ENCODE measurements at regions not wholly inside any gene's neighbourhood (a gene's known extent, or its start where the extent isn't known, plus 50 kb on each side); places are given as distances from the start of the nearest gene placed in this dataset.

DNA sequence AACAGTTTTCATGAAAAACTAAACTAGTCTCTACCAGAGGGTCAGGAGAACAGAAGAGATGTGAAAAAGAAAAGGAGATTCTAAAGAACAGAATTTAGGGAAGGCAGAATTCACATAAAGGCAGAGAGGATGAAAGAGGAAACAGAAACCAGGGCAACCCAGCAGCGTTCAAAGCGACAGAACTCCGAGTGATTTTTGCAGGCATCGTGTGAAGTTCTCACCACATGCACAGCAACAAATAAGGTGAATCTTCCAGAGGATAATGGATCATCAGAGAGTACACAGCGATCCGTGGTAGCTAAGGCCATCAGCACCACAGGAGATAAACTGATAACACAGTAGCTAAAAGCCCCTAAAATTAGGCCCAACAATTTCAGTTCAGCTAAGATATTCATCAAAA is 250.8 kb upstream of the THBS1 start:
- no peak for DNase-seq

- DNase-seq, result no peak
These were observed 249.3 kb upstream of the THBS1 start for GRCh38 chr15:39331584-39331983.

DNA sequence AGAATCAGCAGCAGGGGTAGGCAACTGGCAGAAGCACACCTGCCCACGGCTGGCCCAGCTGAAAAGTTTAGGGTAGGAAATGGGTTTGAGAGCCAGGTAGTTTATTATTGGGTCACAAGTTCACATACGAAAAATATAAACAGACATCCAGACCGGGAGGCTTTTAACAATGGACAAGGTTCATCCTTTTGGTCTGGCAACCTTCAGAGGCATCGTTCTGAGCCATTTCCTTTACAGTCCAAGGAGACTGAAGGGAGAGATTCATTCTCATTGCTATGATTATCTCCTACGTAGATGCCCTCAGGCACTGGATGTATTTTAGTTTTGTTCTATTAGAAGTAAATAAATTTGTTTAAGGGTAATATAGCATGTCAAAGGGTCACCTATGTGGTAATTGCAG is 248.0 kb upstream of the THBS1 start:
- DNase-seq, result no peak

GRCh38 chr15:39333393-39333792 is 247.5 kb upstream of the THBS1 start:
- DNase-seq, result no peak

GRCh38 chr15:39333896-39334295 is 247.0 kb upstream of the THBS1 start:
- DNase-seq, result no peak

- DNase-seq, result no peak
These were observed 244.0 kb upstream of the THBS1 start for GRCh38 chr15:39336926-39337325.

- no peak for DNase-seq
These were observed 242.6 kb upstream of the THBS1 start for GRCh38 chr15:39338251-39338650.

DNA sequence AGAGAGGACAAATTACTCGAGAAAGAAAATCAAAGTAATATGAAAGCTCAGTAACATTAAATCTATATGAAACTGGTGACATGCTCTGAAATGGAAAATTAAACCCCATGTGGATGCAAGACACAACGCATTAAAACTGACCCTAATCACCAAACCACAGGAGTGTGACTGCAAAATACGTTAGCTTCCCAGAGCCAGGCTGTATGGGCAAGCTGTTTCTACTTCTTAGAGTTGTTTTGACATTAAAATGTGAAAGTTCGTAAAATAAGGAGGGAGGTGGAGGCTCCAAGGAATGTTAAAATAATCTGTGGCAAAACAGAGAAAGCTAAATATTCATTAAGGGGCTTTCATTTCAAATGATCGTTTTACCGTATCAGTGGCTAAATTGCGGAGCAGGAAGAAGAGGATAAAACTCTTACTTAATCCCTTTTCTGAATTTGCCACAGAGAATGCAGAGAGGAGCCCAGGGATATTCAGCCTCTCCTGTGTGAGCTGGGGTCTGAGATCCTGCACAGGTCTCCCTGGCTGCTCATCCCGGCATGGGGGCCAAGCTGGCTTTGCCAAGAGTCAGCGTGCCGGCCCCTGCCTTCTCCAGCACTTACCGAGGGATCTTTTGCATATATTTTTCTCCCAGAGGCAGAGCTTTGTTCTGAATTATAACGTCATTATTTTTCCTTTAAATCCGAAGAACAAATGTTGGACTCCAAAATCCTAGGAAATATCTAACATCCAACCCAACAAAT is 239.8 kb upstream of the THBS1 start:
- DNase-seq, result no peak

- DNase-seq, result no peak
These were observed 236.2 kb upstream of the THBS1 start for GRCh38 chr15:39344662-39345141.

- no peak for DNase-seq
These were observed 235.7 kb upstream of the THBS1 start for GRCh38 chr15:39345176-39345575.

- DNase-seq, result no peak
These were observed 233.4 kb upstream of the THBS1 start for GRCh38 chr15:39347453-39347852.

- no peak for DNase-seq
These were observed 230.1 kb upstream of the THBS1 start for GRCh38 chr15:39350785-39351184.

- DNase-seq, result no peak
These were observed 226.7 kb upstream of the THBS1 start for GRCh38 chr15:39354189-39354588.

- DNase-seq, result no peak
These were observed 223.2 kb upstream of the THBS1 start for GRCh38 chr15:39357480-39358268.

DNA sequence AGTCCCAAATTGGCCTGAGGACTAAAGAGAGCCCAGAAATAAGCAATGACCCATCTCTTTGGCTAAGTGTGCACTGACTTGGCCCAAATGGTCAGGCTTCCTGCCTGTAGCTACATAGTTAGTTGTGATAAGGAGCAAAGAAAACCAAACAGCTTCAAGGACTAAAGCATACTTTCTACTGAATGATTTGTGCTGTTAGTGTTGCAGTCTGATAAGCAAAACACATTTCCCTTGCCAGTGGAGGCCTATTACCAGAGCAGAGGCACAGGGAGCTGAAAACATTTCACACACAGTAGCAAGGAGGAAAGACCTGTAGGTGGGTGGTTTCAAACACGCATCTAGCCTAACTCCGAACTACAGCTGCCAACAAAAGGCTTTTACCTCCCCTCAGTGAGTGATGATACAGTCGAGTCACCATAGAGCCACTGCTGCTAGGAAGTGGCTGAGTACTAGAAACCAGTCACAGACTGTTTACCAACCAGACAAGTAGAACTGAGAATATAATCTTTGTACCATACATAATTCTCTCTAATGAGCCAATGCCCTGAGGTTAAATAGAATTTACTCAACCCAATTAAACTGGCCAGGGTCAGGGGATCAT is 222.3 kb upstream of the THBS1 start:
- DNase-seq, result no peak

DNA sequence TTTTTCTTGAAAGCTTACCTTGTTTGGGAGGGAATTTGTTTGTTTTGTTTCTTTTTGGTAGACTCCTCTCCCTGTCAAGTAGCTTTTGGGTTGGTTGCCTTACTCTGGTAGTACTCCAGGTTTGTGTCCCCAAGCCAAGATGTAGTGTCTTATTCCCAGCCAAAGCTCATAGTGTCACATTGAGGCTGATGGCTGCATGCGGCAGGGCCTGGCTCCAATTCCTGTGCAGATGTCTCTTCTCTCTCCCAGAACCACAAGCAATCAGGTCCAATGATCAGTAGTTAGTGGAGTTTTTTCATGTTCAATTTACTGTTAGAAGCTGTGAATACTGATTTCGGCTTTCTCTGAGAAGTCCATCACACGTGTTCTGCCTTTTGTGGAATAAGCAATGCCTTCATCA is 221.1 kb upstream of the THBS1 start:
- no peak for DNase-seq

- DNase-seq, result no peak
These were observed 220.4 kb upstream of the THBS1 start for GRCh38 chr15:39360452-39360851.

GRCh38 chr15:39361497-39361896 is 219.4 kb upstream of the THBS1 start:
- DNase-seq, result no peak

DNA sequence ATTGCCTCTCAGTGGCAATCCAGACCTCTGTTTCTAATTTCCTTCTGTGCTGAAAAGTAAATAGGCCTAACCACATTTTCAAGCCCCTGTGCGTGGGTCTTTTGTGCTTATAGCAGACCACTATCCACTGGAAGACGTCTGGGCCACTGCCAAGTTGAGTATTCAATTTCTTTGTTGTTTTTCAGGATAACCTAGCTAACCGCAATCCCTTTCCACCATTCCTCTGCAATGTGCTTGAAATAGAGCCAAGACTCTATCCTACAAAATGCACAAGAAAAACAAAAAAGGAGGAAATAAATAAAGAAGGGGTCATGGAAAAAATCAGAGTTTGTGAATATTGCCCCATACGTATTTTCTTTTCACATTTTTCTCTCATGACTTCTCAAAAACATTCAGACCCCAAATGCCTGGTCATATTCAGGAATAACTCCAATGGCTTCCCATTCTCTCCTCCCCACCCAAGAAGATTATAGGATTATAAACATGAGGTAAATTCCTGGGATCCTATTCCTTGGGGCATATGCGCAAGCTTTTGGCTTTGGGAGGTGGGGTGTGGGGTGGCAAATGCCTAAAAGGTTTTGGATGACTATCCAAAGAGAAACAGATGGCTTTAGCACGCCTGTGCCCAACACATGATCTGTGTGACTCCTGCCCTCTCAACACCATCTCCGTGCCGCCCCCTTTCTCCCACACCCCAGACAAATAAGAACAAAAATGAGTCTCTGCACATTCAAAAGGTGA is 217.9 kb upstream of the THBS1 start:
- DNase-seq, result no peak

GRCh38 chr15:39363761-39364586 is 216.9 kb upstream of the THBS1 start:
- no peak for DNase-seq

DNA sequence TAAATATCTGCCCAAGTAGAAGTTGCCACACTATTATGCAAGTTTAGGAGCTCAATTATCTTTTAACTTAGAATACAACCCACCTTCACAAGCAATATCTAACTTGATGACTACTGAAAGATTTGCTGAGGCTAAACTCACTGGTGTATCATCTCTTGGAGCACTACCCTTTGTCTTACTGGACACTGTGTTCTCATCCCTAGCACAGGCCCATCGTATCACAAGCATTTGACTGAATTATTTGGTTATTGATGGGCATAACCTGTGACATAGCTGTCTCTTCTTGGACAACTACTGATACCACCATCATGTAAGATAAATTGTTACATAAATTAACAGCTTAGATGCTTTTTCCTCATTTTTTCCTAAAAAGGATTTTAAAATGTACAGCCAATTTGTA is 216.2 kb upstream of the THBS1 start:
- DNase-seq, result no peak

DNA sequence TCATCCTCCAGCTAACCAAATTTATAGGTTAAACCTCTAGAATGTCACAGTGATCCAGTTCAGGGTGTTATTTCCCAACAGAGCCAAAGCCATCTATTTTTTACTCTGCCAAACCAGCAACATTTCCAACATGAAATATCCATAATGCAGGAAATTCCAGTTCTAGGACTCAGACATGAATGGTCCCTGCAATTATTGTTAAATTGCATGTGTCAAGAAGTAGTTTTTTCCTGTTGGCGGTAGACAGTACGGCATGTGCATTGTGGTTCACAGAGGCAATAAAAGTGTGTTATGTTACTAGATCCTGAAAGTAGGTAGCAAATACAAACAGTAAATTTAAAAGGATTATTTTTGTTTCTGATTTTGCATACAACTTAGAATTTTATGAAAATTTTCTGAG is 215.7 kb upstream of the THBS1 start:
- no peak for DNase-seq

Measured in NCI-H1048 (cell line).